K562 (cell line): ENCODE measurements at regions not wholly inside any gene's neighbourhood (a gene's known extent, or its start where the extent isn't known, plus 50 kb on each side); places are given as distances from the start of the nearest gene placed in this dataset.

ENCODE experiments used
- ATAC-seq: fragments of 200-7000 bp; cut with Tn5 transposase; 3 replicates; pipeline ENCODE4 v1.9.1; 2020; ENCODE audit warnings: moderate library complexity
- BruUV-seq: library from RNA; stranded (reverse); fragments of 400-500 nt; replicated peaks from 2 replicates; lab custom pipeline; 2021; lab: Mats Ljungman, UMichigan
- CTCF ChIA-PET: fragments of 300-600 bp; formaldehyde crosslinking; extraction: SDS; loops from one replicate; lab custom pipeline; 2021; ENCODE audit warnings: low intra/inter-chr PET ratio; lab: Yijun Ruan, JAX
- POLR2A ChIA-PET: fragments of 300-600, 350-650 bp; sonication (Branson Sonifier 250); formaldehyde crosslinking; extraction: SDS; loops from one replicate; lab custom pipeline; 2021; ENCODE audit warnings: antibody characterized with exemption, inconsistent platforms; lab: Yijun Ruan, JAX
- DNase-seq, 4 experiments: peaks; one replicate each; pipeline versions ENCODE4 v3.0.0 to v3.0.0-alpha.2; 2011 to 2018; ENCODE audit warnings: low spot score in 3 of 4, mixed read lengths in 3 of 4; ENCODE audit errors: extremely low read depth in 1 of 4
- FAIRE-seq: peaks from 2 replicates; lab custom pipeline; 2011; peaks lifted over from hg19 to GRCh38; lab: Jason Lieb, UNC
- H2AFZ ChIP-seq: 2 replicates; pipeline ENCODE4 v1.6.0; 2011; ENCODE audit warnings: low read depth, low read length, control low read depth, inconsistent platforms
- H3K27ac ChIP-seq: fragments of 200-600 bp; 3 replicates; pipeline ENCODE4 v1.8.0; 2011; ENCODE audit warnings: low read depth, mild to moderate bottlenecking, control low read depth, inconsistent platforms, low read length, moderate library complexity, mixed read lengths; ENCODE audit errors: extremely low read depth
- H3K27me3 ChIP-seq, 2 experiments: fragments of 300-600 bp in 1 of 2; 2 replicates in 1 of 2; 3 replicates in 1 of 2; pipeline versions ENCODE4 v1.6.0 to v1.8.0; 2011; ENCODE audit warnings: inconsistent platforms in 2 of 2, low read length in 2 of 2, mild to moderate bottlenecking in 1 of 2, mixed read lengths in 1 of 2, moderate library complexity in 1 of 2; ENCODE audit not compliant: control insufficient read depth in 2 of 2, insufficient read depth in 2 of 2
- H3K36me3 ChIP-seq: fragments of 300-600 bp; 3 replicates; pipeline ENCODE4 v1.8.0; 2011; ENCODE audit warnings: mild to moderate bottlenecking, low read length, inconsistent platforms; ENCODE audit not compliant: control insufficient read depth, insufficient read depth
- H3K4me1 ChIP-seq, 2 experiments: fragments of 200-600 bp in 1 of 2; replicated peaks in 1 of 2; 2 replicates in 1 of 2; 3 replicates in 1 of 2; pipeline versions ENCODE4 v1.5.1 to v1.8.0; 2011; ENCODE audit warnings: inconsistent platforms in 2 of 2, low read length in 2 of 2, mild to moderate bottlenecking in 1 of 2, mixed read lengths in 1 of 2, moderate library complexity in 1 of 2; ENCODE audit not compliant: control insufficient read depth in 2 of 2, insufficient read depth in 2 of 2
- H3K4me2 ChIP-seq: 2 replicates; pipeline ENCODE4 v1.6.1; 2011; ENCODE audit warnings: low read length, control low read depth, inconsistent platforms, mixed read lengths; ENCODE audit not compliant: insufficient read depth
- H3K4me3 ChIP-seq: fragments of 200-600 bp; sonication (generic), shearing (Covaris generic); 2 replicates; pipeline ENCODE4 v1.5.1; 2016; ENCODE audit warnings: control low read depth, inconsistent platforms
- H3K79me2 ChIP-seq: fragments of 200-600 bp; 3 replicates; pipeline ENCODE4 v1.8.0; 2011; ENCODE audit warnings: low read length, inconsistent platforms; ENCODE audit not compliant: control insufficient read depth, insufficient read depth
- H3K9ac ChIP-seq, 2 experiments: 2 replicates each; pipeline versions ENCODE4 v1.6.0 to v1.6.1; 2011; ENCODE audit warnings: low read depth in 2 of 2, low read length in 2 of 2, control low read depth in 1 of 2, inconsistent platforms in 1 of 2, mild to moderate bottlenecking in 1 of 2, mixed read lengths in 1 of 2; ENCODE audit not compliant: insufficient read depth in 1 of 2
- H3K9me1 ChIP-seq: one replicate; pipeline ENCODE4 v1.6.0; 2011; ENCODE audit warnings: inconsistent platforms, mild to moderate bottlenecking, low read length, moderate library complexity; ENCODE audit not compliant: control insufficient read depth, insufficient read depth
- H3K9me3 ChIP-seq: replicated peaks from 2 replicates; pipeline ENCODE4 v1.5.1; 2011; ENCODE audit warnings: low read depth, low read length, inconsistent platforms; ENCODE audit not compliant: control insufficient read depth, insufficient read depth
- H4K20me1 ChIP-seq: replicated peaks from 2 replicates; pipeline ENCODE4 v1.6.1; 2011; ENCODE audit warnings: low read length, inconsistent platforms, mixed read lengths; ENCODE audit not compliant: control insufficient read depth, insufficient read depth
- ATF2 ChIP-seq: sonication (generic); formaldehyde crosslinking; IDR thresholded peaks from 2 replicates; pipeline ENCODE4 v1.8.1; 2022; ENCODE audit warnings: missing genetic modification reagents
- CREB1 ChIP-seq, 2 experiments: sonication (generic) in 1 of 2; formaldehyde crosslinking in 1 of 2; IDR thresholded peaks; 2 replicates each; pipeline versions ENCODE4 v1.6.1 to v1.8.0; 2012 to 2022; ENCODE audit warnings: inconsistent platforms in 1 of 2, mild to moderate bottlenecking in 1 of 2, missing genetic modification reagents in 1 of 2, moderate library complexity in 1 of 2
- DMBX1 ChIP-seq: fragments of 250-450 bp; sonication (Bioruptor Pico); IDR thresholded peaks from 2 replicates; pipeline ENCODE4 v1.8.0; 2022; ENCODE audit warnings: inconsistent platforms, mild to moderate bottlenecking, moderate library complexity, borderline replicate concordance
- FOXA3 ChIP-seq, 2 experiments: fragments of 450-650 bp in 1 of 2; sonication (generic) in 1 of 2; formaldehyde crosslinking; IDR thresholded peaks in 1 of 2; conservative IDR thresholded peaks in 1 of 2; 2 replicates each; pipeline versions ENCODE4 v1.4.0 to v1.8.0; 2020 to 2022; ENCODE audit warnings: mild to moderate bottlenecking in 2 of 2, missing genetic modification reagents in 1 of 2
- GABPA ChIP-seq: fragments of 200-800 bp; sonication (Bioruptor generic); conservative IDR thresholded peaks from 2 replicates; pipeline ENCODE4 v1.6.1; 2016; ENCODE audit warnings: low read depth, missing genetic modification characterization, missing compliant biosample characterization
- KDM4B ChIP-seq, 2 experiments: fragments of 450-650 bp in 1 of 2; sonication (generic) in 1 of 2; IDR thresholded peaks; 2 replicates each; pipeline ENCODE4 v1.6.1; 2016 to 2017; ENCODE audit warnings: borderline replicate concordance in 2 of 2, antibody characterized with exemption in 1 of 2, low read depth in 1 of 2, mild to moderate bottlenecking in 1 of 2
- MAZ ChIP-seq, 2 experiments: fragments of 450-650 bp in 1 of 2; sonication (generic) in 1 of 2; formaldehyde crosslinking; IDR thresholded peaks in 1 of 2; conservative IDR thresholded peaks in 1 of 2; 2 replicates each; pipeline versions ENCODE4 v1.4.0 to v1.5.0; 2020; ENCODE audit warnings: mild to moderate bottlenecking in 1 of 2, missing genetic modification reagents in 1 of 2
- MTA1 ChIP-seq: fragments of 450-650 bp; IDR thresholded peaks from 2 replicates; pipeline ENCODE4 v1.6.1; 2017; ENCODE audit warnings: borderline replicate concordance
- SAFB ChIP-seq: fragments of 200-400 bp; formaldehyde crosslinking; IDR thresholded peaks from 2 replicates; pipeline ENCODE4 v1.6.1; 2017; ENCODE audit warnings: low read depth, low read length, borderline replicate concordance
- SIRT6 ChIP-seq: IDR thresholded peaks from one replicate; pipeline ENCODE4 v1.6.1; 2012; ENCODE audit warnings: low read depth, mild to moderate bottlenecking, control low read depth, inconsistent platforms, low read length, moderate library complexity
- SMAD1 ChIP-seq: fragments of 150-350 bp; IDR thresholded peaks from 2 replicates; pipeline ENCODE4 v1.6.1; 2014; ENCODE audit warnings: low read length, low read depth; ENCODE audit not compliant: partially characterized antibody
- STAG1 ChIP-seq: sonication (generic); formaldehyde crosslinking; IDR thresholded peaks from 2 replicates; pipeline ENCODE4 v1.5.0; 2020; ENCODE audit warnings: missing genetic modification reagents, borderline replicate concordance
- ZBTB43 ChIP-seq: sonication (generic); formaldehyde crosslinking; IDR thresholded peaks from 2 replicates; pipeline ENCODE4 v1.8.0; 2023; ENCODE audit warnings: mild to moderate bottlenecking, missing genetic modification reagents
- ZNF23 ChIP-seq: fragments of 250-450 bp; sonication (Bioruptor Pico); IDR thresholded peaks from 2 replicates; pipeline ENCODE4 v1.4.0; 2020; ENCODE audit warnings: mild to moderate bottlenecking
- ZNF280A ChIP-seq: fragments of 450-650 bp; IDR thresholded peaks from 2 replicates; pipeline ENCODE4 v1.6.1; 2018; ENCODE audit warnings: mild to moderate bottlenecking, low read depth; ENCODE audit not compliant: partially characterized antibody
- WGBS: fragments of 100-300 bp; shearing (Covaris generic); methylation state at CpG from one replicate; pipeline ENCODE4 v1.1.6; 2016; ENCODE audit warnings: low coverage, mixed read lengths; ENCODE audit not compliant: insufficient coverage; ENCODE audit errors: missing lambda C conversion rate; 5-methylcytosine and 5-hydroxymethylcytosine counted together
- in situ Hi-C: fragments of 300-500 bp; cut with MboI; formaldehyde crosslinking; loops from 4 replicates; pipeline ENCODE4 v1.15.0; 2018; ENCODE audit warnings: inconsistent platforms, mixed read lengths
- intact Hi-C: fragments of 100-400 bp; cut with micrococcal nuclease; formaldehyde crosslinking; loops from 2 replicates; pipeline ENCODE4 v1.14.2; 2022

GRCh38 chr11:116335891-116336290, 436.9 kb downstream of the BUD13 start:
- Histone ChIP-seq H2AFZ (no peak overlapping the region), H3K4me3 (no peak overlapping the region), H3K27me3 (no peaks in the 10 kb centered on the region), H3K4me2 (no peak overlapping the region), H3K4me1 (no peaks in the 10 kb centered on the region), H3K9me3 (no peaks in the 10 kb centered on the region), H3K36me3 (no peaks in the 10 kb centered on the region), H3K27ac (no peak overlapping the region), H4K20me1 (no peaks in the 10 kb centered on the region), H3K9ac (no peak overlapping the region), H3K9me1 (no peaks in the 10 kb centered on the region), H3K79me2 (no peaks in the 10 kb centered on the region)
- FAIRE-seq (no peak), ATAC-seq (no peak), DNase-seq (no peak)
- no TSS peak for BruUV-seq
- POLR2A ChIA-PET: no interaction called here
- CTCF ChIA-PET: no interaction called here
- 0% methylated on average over 2 of the region's 3 CpGs for WGBS
- intact Hi-C loops (no loop called here), in situ Hi-C loops (no loop called here)
- TF ChIP-seq ATF2: no peak
- no peak for TF ChIP-seq SMAD1
- no peak for TF ChIP-seq ZBTB43
- TF ChIP-seq SIRT6: no peak
- no peak for TF ChIP-seq GABPA (tag)
- TF ChIP-seq ZNF280A: no peak
- no peak for TF ChIP-seq DMBX1
- no peak for TF ChIP-seq MAZ (CRISPR knock-in tag; conservative IDR thresholded peaks at IDR 0.05 in 1 of 2, IDR thresholded peaks at IDR 0.05 in 1 of 2)
- TF ChIP-seq ZNF23 (CRISPR knock-in tag): no peak
- TF ChIP-seq MTA1: no peak
- TF ChIP-seq STAG1 (CRISPR knock-in tag): no peak
- TF ChIP-seq CREB1 (IDR thresholded peaks at IDR 0.05): no peak
- no peak for TF ChIP-seq CREB1 (CRISPR knock-in tag; IDR thresholded peaks at IDR 0.05)
- no peak for TF ChIP-seq KDM4B (IDR thresholded peaks at IDR 0.05; ENCODE audit: borderline replicate concordance in 2 of 2, low read depth in 1 of 2)
- TF ChIP-seq SAFB: no peak
- TF ChIP-seq FOXA3 (CRISPR knock-in tag; conservative IDR thresholded peaks at IDR 0.05 in 1 of 2, IDR thresholded peaks at IDR 0.05 in 1 of 2): no peak
